AG09319 (cell line): ENCODE measurements at regions not wholly inside any gene's neighbourhood (a gene's known extent, or its start where the extent isn't known, plus 50 kb on each side); places are given as distances from the start of the nearest gene placed in this dataset.

ENCODE experiments used
- DNase-seq: peaks from one replicate; pipeline ENCODE4 v3.0.0-alpha.2; 2010; ENCODE audit warnings: low read depth; ENCODE audit errors: extremely low read depth
- CTCF ChIP-seq: IDR thresholded peaks from 2 replicates; pipeline ENCODE4 v1.5.1; 2011; ENCODE audit warnings: low read depth, mild to moderate bottlenecking, inconsistent platforms, low read length, moderate library complexity

- DNase-seq: no peak
- no peak for TF ChIP-seq CTCF
These were observed 111.9 kb upstream of the HMGA2 start for GRCh38 chr12:65712260-65713004.

- TF ChIP-seq CTCF: no peak
- no peak for DNase-seq
These were observed 108.3 kb upstream of the HMGA2 start for GRCh38 chr12:65715961-65716360.

GRCh38 chr12:65720136-65721130 lies 103.8 kb upstream of the HMGA2 start:
- DNase-seq: peak; percentile 43
- TF ChIP-seq CTCF: no peak

- no peak for TF ChIP-seq CTCF
These were observed 102.6 kb upstream of the HMGA2 start for GRCh38 chr12:65721541-65722190.

GRCh38 chr12:65725376-65725775 lies 98.9 kb upstream of the HMGA2 start:
- no peak for DNase-seq
- TF ChIP-seq CTCF: no peak

More at GRCh38 chr12:65721541-65722190, 102.6 kb upstream of the HMGA2 start:
- no peak for DNase-seq

GRCh38 chr12:65728455-65728847 lies 95.8 kb upstream of the HMGA2 start:
- no peak for DNase-seq
- no peak for TF ChIP-seq CTCF
